Fibroblast of lung (primary cell): ENCODE measurements at regions not wholly inside any gene's neighbourhood (a gene's known extent, or its start where the extent isn't known, plus 50 kb on each side); places are given as distances from the start of the nearest gene placed in this dataset.

Source experiments
- CTCF ChIP-seq, 2 donors: IDR thresholded peaks in 1 of 2; conservative IDR thresholded peaks in 1 of 2; 1 replicate in 1 of 2; 2 replicates in 1 of 2; pipeline ENCODE4 v1.5.1; 2011 to 2012; ENCODE audit warnings: low read length in 2 of 2, control low read depth in 1 of 2, inconsistent platforms in 1 of 2, low read depth in 1 of 2, mild to moderate bottlenecking in 1 of 2
- EZH2 ChIP-seq: IDR thresholded peaks from 2 replicates; pipeline ENCODE4 v1.5.1; 2012; ENCODE audit warnings: low read length, control low read depth, mild to moderate bottlenecking; ENCODE audit errors: missing control alignments

- TF ChIP-seq CTCF (conservative IDR thresholded peaks at IDR 0.05 in 1 of 2, IDR thresholded peaks at IDR 0.05 in 1 of 2; ENCODE audit: low read depth in 1 of 2, low read length in 2 of 2) (no peak), EZH2 (no peak)
These were observed 313.6 kb downstream of the OLFM3 start for GRCh38 chr1:101683136-101683535.
